ENCODE measurements at regions not wholly inside any gene's neighbourhood (a gene's known extent, or its start where the extent isn't known, plus 50 kb on each side); places are given as distances from the start of the nearest gene placed in this dataset.
"Not testable (repeated sequence)": the region's sequence is repeated elsewhere in the genome, so short reads cannot be mapped to it uniquely, and the experiment has no call there.

DNA sequence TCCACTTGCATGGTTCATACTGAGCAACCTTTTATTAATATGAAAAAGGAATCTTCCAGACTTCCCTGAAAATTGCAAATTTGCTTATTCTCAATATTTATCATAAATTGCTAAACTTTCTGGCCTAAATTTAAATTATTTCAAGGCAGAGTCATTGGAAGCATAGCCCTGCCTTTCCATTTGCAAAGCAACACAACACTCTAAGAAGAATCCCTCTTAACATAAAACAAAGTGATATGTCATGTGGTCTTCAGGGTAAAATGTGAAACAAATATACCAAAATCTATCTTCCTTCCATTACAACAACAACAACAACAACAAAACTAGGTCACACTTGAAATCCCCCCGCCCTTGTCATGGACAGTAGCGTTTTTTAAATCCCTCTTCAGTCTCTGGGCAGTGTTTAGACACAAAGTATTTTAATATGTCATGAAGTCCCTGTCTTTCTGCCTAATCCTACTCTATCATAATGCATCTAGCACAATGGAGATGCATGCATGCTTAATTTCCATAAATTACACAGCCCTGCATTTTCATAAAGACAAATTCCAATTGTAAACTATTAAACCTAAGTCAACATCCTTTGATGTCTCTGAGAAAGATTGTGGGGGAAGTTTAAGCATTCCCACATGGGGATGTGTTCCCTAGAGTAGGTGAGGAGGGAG lies 668.9 kb upstream of the LCORL start:
- DNase-seq: no peak

DNA sequence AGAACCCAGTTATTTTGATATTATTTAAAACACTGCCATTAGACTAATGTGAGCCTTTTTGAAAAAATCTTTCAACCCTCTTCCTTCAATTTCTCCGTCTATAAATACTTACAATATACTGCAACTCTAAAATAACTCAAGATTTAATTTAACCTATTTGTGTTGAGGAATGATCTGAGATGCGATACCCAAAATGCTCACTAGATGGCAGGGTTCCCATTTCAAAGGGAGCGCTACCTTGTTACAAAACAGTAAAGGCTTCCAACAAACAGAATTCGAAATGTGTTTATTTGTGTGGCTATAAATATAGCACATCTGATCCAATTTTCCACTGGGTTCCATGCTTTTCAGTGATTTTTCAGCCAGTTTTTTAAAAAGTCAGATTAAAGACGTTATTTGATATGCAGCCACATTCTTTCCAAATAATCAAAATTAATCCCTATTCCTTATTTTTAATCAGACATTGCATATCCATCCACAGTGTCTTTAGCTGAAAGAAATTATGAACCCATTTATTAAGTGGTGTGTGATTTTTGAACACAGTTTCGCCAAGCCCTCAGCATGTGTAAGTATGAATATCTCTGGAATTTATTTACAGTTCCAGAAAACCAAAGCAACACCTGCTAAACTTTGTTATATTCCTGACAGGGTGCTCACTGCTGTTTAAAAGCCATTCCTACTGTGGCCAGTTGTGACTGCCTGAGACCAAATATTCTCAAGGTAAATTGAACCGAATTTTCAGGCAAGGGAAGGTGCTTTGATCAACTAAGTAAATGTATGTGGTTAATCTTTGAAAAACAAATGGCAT lies 668.0 kb upstream of the LCORL start:
- DNase-seq: peak; percentile 68

- not testable (repeated sequence) for DNase-seq
Observed at GRCh38 chr4:18688351-18688750, 666.8 kb upstream of the LCORL start.

- DNase-seq: no peak
Observed at GRCh38 chr4:18686338-18687037, 664.9 kb upstream of the LCORL start.

GRCh38 chr4:18684932-18685331 lies 663.4 kb upstream of the LCORL start:
- no peak for DNase-seq

- no peak for DNase-seq
Observed at GRCh38 chr4:18676526-18676915, 655.0 kb upstream of the LCORL start.

GRCh38 chr4:18675586-18676525 lies 654.3 kb upstream of the LCORL start:
- DNase-seq: no peak

DNA sequence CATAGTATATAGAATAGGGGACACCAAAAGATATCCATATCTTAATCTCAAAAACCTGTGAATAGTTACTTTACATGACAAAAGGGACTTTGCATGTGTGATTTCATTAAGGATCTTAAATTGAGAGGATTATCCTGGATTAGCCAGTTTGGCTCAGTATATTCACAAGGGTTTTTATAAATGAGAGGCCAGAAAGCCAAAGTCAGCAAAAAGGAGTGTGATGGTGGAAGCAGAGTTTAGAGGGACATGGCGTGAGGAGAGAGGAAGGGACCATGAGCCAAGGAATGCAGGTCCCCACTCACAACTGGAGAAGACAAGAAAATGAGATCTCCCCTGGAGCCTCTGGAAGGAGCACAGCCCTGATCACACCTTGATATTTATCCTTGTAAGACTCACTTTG lies 648.5 kb upstream of the LCORL start:
- DNase-seq: no peak

- no peak for DNase-seq
Observed at GRCh38 chr4:18669390-18669789, 647.8 kb upstream of the LCORL start.

GRCh38 chr4:18666322-18666721 lies 644.8 kb upstream of the LCORL start:
- DNase-seq: no peak

GRCh38 chr4:18664171-18664570 lies 642.6 kb upstream of the LCORL start:
- no peak for DNase-seq

- no peak for DNase-seq
Observed at GRCh38 chr4:18645351-18645750, 623.8 kb upstream of the LCORL start.

GRCh38 chr4:18641334-18641733 lies 619.8 kb upstream of the LCORL start:
- DNase-seq: no peak

DNA sequence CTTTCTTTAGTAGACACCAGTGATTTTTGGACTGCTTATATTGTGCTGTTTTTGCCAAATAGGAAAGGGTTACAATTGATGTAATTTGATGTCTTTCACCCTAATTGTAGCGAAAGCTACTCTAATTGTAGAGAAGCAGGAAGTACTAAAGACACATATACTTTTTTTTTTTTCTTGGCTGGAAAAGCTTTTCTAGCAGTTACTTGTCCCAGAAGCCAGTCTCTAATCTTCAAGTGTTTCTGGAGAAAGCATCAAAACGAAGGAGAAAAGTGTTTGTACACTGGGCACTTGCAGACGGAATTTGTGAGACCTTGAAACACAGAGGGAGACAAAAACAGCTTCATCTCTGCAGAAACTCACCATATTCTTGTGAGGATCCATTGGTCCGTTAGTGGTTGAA lies 616.5 kb upstream of the LCORL start:
- no peak for DNase-seq

DNA sequence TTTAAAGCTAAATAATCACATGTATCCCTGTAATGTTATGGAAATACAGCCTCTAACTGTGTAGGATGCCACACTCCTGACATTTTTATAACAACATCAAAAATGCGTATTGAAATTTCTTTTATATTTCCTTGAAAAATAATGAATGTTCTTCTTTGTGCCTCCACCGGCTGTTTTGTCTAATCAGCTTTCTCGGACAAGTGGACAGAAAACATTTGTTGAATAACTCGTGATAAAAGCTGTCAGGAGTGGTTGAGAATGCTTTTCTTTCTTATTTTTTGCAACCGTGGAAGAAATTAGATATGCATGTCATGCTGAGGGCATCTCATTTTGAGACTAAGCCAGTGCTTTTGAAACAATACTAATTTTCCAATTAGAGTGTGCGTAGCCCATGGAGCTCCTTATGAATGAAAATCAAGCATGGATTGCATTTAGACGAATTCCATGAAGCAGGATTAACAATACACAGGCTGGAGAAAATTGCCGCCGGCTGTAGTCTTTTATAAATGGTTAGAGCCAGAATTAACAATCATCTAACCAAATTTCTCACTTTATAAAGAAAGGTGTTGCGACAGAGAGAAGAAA lies 614.5 kb upstream of the LCORL start:
- DNase-seq: no peak

DNA sequence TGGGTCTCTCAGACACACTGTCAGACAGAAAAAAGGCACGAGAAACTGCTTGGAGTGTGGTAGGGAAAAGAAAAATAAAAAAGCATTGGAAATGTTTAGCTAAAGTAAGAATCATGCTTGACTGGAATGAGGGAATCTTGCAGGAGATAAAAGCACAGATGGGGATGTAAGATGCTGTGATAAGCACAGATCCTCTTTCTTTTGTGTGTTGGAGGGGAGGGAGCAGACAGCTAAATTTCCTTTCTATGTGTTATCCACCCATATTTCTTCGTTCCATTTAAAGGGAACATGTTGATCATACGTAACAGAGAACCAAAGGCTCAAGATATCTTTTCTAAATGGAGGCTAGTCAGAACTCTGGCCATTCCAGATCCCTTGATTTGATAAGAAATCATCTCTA lies 614.0 kb upstream of the LCORL start:
- DNase-seq: no peak

- DNase-seq: no peak
Observed at GRCh38 chr4:18631586-18631985, 610.0 kb upstream of the LCORL start.

GRCh38 chr4:18630218-18631110 lies 608.9 kb upstream of the LCORL start:
- DNase-seq: no peak

GRCh38 chr4:18627447-18628005 lies 606.0 kb upstream of the LCORL start:
- DNase-seq: no peak

DNA sequence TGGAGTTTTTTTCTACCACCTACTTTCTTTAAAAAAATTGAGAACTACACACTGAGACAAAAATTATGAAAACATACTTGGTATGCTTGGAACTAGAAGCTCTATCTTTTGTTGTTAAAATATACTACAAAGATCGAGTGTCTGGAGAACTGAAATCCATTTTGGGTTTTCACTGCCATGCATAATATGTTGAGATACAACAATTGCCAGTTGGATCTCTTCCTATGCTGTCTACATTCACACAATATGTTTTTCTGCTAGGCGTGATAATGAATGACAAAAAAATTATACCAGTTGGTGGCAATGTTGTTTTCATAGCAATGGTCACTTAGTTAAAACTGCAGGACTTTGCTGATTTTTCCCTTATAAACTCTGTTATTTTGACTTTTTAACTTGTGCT lies 605.4 kb upstream of the LCORL start:
- DNase-seq: no peak

GRCh38 chr4:18626366-18626765 lies 604.8 kb upstream of the LCORL start:
- DNase-seq: no peak

Measured in right hindlimb (tissue), 1 donor.